ENCODE measurements at regions not wholly inside any gene's neighbourhood (a gene's known extent, or its start where the extent isn't known, plus 50 kb on each side); places are given as distances from the start of the nearest gene placed in this dataset.
A peak's percentile ranks its signal among the peaks of the same experiment; 100 is the strongest.
"Not testable (repeated sequence)": the region's sequence is repeated elsewhere in the genome, so short reads cannot be mapped to it uniquely, and the experiment has no call there.

- in situ Hi-C loops (cut with HindIII; ENCODE audit: low sequenced_read_pairs) = no loop called here
Measured at GRCh38 chr4:11976726-11977263, 548.1 kb upstream of the HS3ST1 start.

GRCh38 chr4:11973270-11973669, 544.6 kb upstream of the HS3ST1 start:
- in situ Hi-C loops (cut with HindIII; ENCODE audit: low sequenced_read_pairs) = no loop called here

More at GRCh38 chr4:11976726-11977263, 548.1 kb upstream of the HS3ST1 start:
- no peak for DNase-seq (ENCODE audit: low spot score)

GRCh38 chr4:11970754-11971153, 542.1 kb upstream of the HS3ST1 start:
- no peak for DNase-seq (ENCODE audit: low spot score)
- in situ Hi-C loops (cut with HindIII; ENCODE audit: low sequenced_read_pairs) = no loop called here

More at GRCh38 chr4:11973270-11973669, 544.6 kb upstream of the HS3ST1 start:
- DNase-seq (ENCODE audit: low spot score) = no peak

GRCh38 chr4:11966782-11967181, 538.1 kb upstream of the HS3ST1 start:
- in situ Hi-C loops (cut with HindIII; ENCODE audit: low sequenced_read_pairs) = no loop called here
- no peak for DNase-seq (ENCODE audit: low spot score)

- DNase-seq (ENCODE audit: low spot score) = peak; percentile 13
- in situ Hi-C loops (cut with HindIII; ENCODE audit: low sequenced_read_pairs) = no loop called here
Measured at GRCh38 chr4:11954093-11954492, 525.4 kb upstream of the HS3ST1 start.

GRCh38 chr4:11949355-11949754, 520.7 kb upstream of the HS3ST1 start:
- in situ Hi-C loops (cut with HindIII; ENCODE audit: low sequenced_read_pairs) = no loop called here
- no peak for DNase-seq (ENCODE audit: low spot score)

- DNase-seq (ENCODE audit: low spot score); in situ Hi-C loops (cut with HindIII; ENCODE audit: low sequenced_read_pairs): not testable (repeated sequence)
Measured at GRCh38 chr4:11947629-11948028, 518.9 kb upstream of the HS3ST1 start.

- in situ Hi-C loops (cut with HindIII; ENCODE audit: low sequenced_read_pairs) = no loop called here
- no peak for DNase-seq (ENCODE audit: low spot score)
Measured at GRCh38 chr4:11937941-11938340, 509.2 kb upstream of the HS3ST1 start.

- no peak for DNase-seq (ENCODE audit: low spot score)
- in situ Hi-C loops (cut with HindIII; ENCODE audit: low sequenced_read_pairs) = no loop called here
Measured at GRCh38 chr4:11931266-11931820, 502.6 kb upstream of the HS3ST1 start.

- DNase-seq (ENCODE audit: low spot score) = no peak
- in situ Hi-C loops (cut with HindIII; ENCODE audit: low sequenced_read_pairs) = no loop called here
Measured at GRCh38 chr4:11929080-11929479, 500.4 kb upstream of the HS3ST1 start.

- in situ Hi-C loops (cut with HindIII; ENCODE audit: low sequenced_read_pairs) = no loop called here
- DNase-seq (ENCODE audit: low spot score) = no peak
Measured at GRCh38 chr4:11919316-11919715, 490.6 kb upstream of the HS3ST1 start.

- in situ Hi-C loops (cut with HindIII; ENCODE audit: low sequenced_read_pairs) = no loop called here
- no peak for DNase-seq (ENCODE audit: low spot score)
Measured at GRCh38 chr4:11914406-11914805, 485.7 kb upstream of the HS3ST1 start.

GRCh38 chr4:11912886-11913285, 484.2 kb upstream of the HS3ST1 start:
- no peak for DNase-seq (ENCODE audit: low spot score)
- in situ Hi-C loops (cut with HindIII; ENCODE audit: low sequenced_read_pairs) = no loop called here

GRCh38 chr4:11910812-11911211, 482.1 kb upstream of the HS3ST1 start:
- no peak for DNase-seq (ENCODE audit: low spot score)
- in situ Hi-C loops (cut with HindIII; ENCODE audit: low sequenced_read_pairs) = no loop called here

- in situ Hi-C loops (cut with HindIII; ENCODE audit: low sequenced_read_pairs) = no loop called here
- DNase-seq (ENCODE audit: low spot score) = no peak
Measured at GRCh38 chr4:11908712-11909111, 480.0 kb upstream of the HS3ST1 start.

GRCh38 chr4:11908205-11908604, 479.5 kb upstream of the HS3ST1 start:
- in situ Hi-C loops (cut with HindIII; ENCODE audit: low sequenced_read_pairs) = no loop called here
- no peak for DNase-seq (ENCODE audit: low spot score)

GRCh38 chr4:11904846-11905739, 476.4 kb upstream of the HS3ST1 start:
- in situ Hi-C loops (cut with HindIII; ENCODE audit: low sequenced_read_pairs) = no loop called here
- no peak for DNase-seq (ENCODE audit: low spot score)

- in situ Hi-C loops (cut with HindIII; ENCODE audit: low sequenced_read_pairs) = no loop called here
Measured at GRCh38 chr4:11904117-11904535, 475.4 kb upstream of the HS3ST1 start.

GRCh38 chr4:11901089-11901488, 472.4 kb upstream of the HS3ST1 start:
- in situ Hi-C loops (cut with HindIII; ENCODE audit: low sequenced_read_pairs) = no loop called here
- DNase-seq (ENCODE audit: low spot score) = no peak

More at GRCh38 chr4:11904117-11904535, 475.4 kb upstream of the HS3ST1 start:
- DNase-seq (ENCODE audit: low spot score) = no peak

- no peak for DNase-seq (ENCODE audit: low spot score)
- in situ Hi-C loops (cut with HindIII; ENCODE audit: low sequenced_read_pairs) = no loop called here
Measured at GRCh38 chr4:11900359-11900758, 471.7 kb upstream of the HS3ST1 start.

Measured in G401 (cell line).